ENCODE measurements at regions not wholly inside any gene's neighbourhood (a gene's known extent, or its start where the extent isn't known, plus 50 kb on each side); places are given as distances from the start of the nearest gene placed in this dataset.

- no peak overlapping the region for H3K4me3 ChIP-seq
- no peaks in the 10 kb centered on the region for H3K4me1 ChIP-seq
- H3K36me3 ChIP-seq, result no peaks in the 10 kb centered on the region
- no peak overlapping the region for H3K27ac ChIP-seq
- 29 to 39% (median 34%) methylated on average over 5 of the region's 5 CpGs for WGBS, 5 donors
- TF ChIP-seq POLR2AphosphoS5 (IDR thresholded peaks at IDR 0.05) (no peak), CTCF (IDR thresholded peaks at IDR 0.05) (no peak), POLR2A (IDR thresholded peaks at IDR 0.05) (no peak), EP300 (IDR thresholded peaks at IDR 0.05) (no peak)
- no peaks in the 10 kb centered on the region for H3K27me3 ChIP-seq
- intact Hi-C loops (cut with DNase I; ENCODE audit: low total_unique reads), result no loop called here
- H3K9me3 ChIP-seq, result no peaks in the 10 kb centered on the region
- DNase-seq, result no peak
Measured at GRCh38 chr5:144585681-144586080, 415.0 kb downstream of the KCTD16 start.

GRCh38 chr5:144583541-144584449, 413.1 kb downstream of the KCTD16 start:
- no peak for DNase-seq
- no peaks in the 10 kb centered on the region for H3K4me1 ChIP-seq
- no peaks in the 10 kb centered on the region for H3K36me3 ChIP-seq
- no peaks in the 10 kb centered on the region for H3K9me3 ChIP-seq
- TF ChIP-seq EP300 (IDR thresholded peaks at IDR 0.05) (no peak), CTCF (IDR thresholded peaks at IDR 0.05) (no peak), POLR2A (IDR thresholded peaks at IDR 0.05) (no peak), POLR2AphosphoS5 (IDR thresholded peaks at IDR 0.05) (no peak)
- intact Hi-C loops (cut with DNase I; ENCODE audit: low total_unique reads), result no loop called here
- H3K27me3 ChIP-seq, result no peaks in the 10 kb centered on the region
- no peak overlapping the region for H3K27ac ChIP-seq
- 41 to 61% (median 56%) methylated on average over 7 of the region's 7 CpGs for WGBS, 5 donors
- no peak overlapping the region for H3K4me3 ChIP-seq

- intact Hi-C loops (cut with DNase I; ENCODE audit: low total_unique reads), result no loop called here
- H3K9me3 ChIP-seq, result no peaks in the 10 kb centered on the region
- H3K4me3 ChIP-seq, result no peak overlapping the region
Measured at GRCh38 chr5:144582066-144582465, 411.4 kb downstream of the KCTD16 start.

GRCh38 chr5:144581044-144581443, 410.4 kb downstream of the KCTD16 start:
- Histone ChIP-seq H3K4me3 (no peak overlapping the region), H3K9me3 (no peaks in the 10 kb centered on the region), H3K27ac (no peak overlapping the region), H3K27me3 (no peaks in the 10 kb centered on the region), H3K4me1 (no peaks in the 10 kb centered on the region), H3K36me3 (no peaks in the 10 kb centered on the region)
- TF ChIP-seq POLR2AphosphoS5 (IDR thresholded peaks at IDR 0.05) (no peak), CTCF (IDR thresholded peaks at IDR 0.05) (no peak), EP300 (IDR thresholded peaks at IDR 0.05) (no peak), POLR2A (IDR thresholded peaks at IDR 0.05) (no peak)
- intact Hi-C loops (cut with DNase I; ENCODE audit: low total_unique reads), result no loop called here
- no peak for DNase-seq
- WGBS, 5 donors, result 70 to 83% (median 77%) methylated on average over 9 of the region's 9 CpGs

More at GRCh38 chr5:144582066-144582465, 411.4 kb downstream of the KCTD16 start:
- 76 to 89% (median 83%) methylated on average over 3 of the region's 3 CpGs for WGBS, 5 donors
- no peaks in the 10 kb centered on the region for H3K36me3 ChIP-seq
- H3K27ac ChIP-seq, result no peak overlapping the region
- no peak for TF ChIP-seq EP300 (IDR thresholded peaks at IDR 0.05)
- TF ChIP-seq POLR2AphosphoS5 (IDR thresholded peaks at IDR 0.05), result no peak
- no peak for TF ChIP-seq POLR2A (IDR thresholded peaks at IDR 0.05)
- TF ChIP-seq CTCF (IDR thresholded peaks at IDR 0.05), result no peak
- H3K27me3 ChIP-seq, result no peaks in the 10 kb centered on the region
- no peaks in the 10 kb centered on the region for H3K4me1 ChIP-seq
- no peak for DNase-seq

All from stomach (tissue), 8 donors.